H9 (cell line): ENCODE measurements at regions not wholly inside any gene's neighbourhood (a gene's known extent, or its start where the extent isn't known, plus 50 kb on each side); places are given as distances from the start of the nearest gene placed in this dataset.

Experiments used
- DNase-seq: peaks from one replicate; pipeline ENCODE4 v3.0.0-alpha.2; 2017
- H2AFZ ChIP-seq: one replicate; pipeline ENCODE4 v1.6.1; 2013; ENCODE audit warnings: mild to moderate bottlenecking, low read length, control low read depth, moderate library complexity
- H2AK5ac ChIP-seq: 2 replicates; pipeline ENCODE4 v1.6.1; 2013; ENCODE audit warnings: low read length, control low read depth, mixed read lengths; ENCODE audit not compliant: insufficient read length
- H2BK120ac ChIP-seq: one replicate; pipeline ENCODE4 v1.6.1; 2013; ENCODE audit warnings: low read depth, mild to moderate bottlenecking, low read length, control low read depth, inconsistent platforms; ENCODE audit not compliant: poor library complexity, severe bottlenecking
- H2BK12ac ChIP-seq: 2 replicates; pipeline ENCODE4 v1.6.1; 2013; ENCODE audit warnings: low read length, control low read depth, mixed read lengths, low read depth; ENCODE audit not compliant: insufficient read length
- H2BK15ac ChIP-seq: 2 replicates; pipeline ENCODE4 v1.6.1; 2013; ENCODE audit warnings: low read depth, low read length, control low read depth
- H2BK20ac ChIP-seq: one replicate; pipeline ENCODE4 v1.6.1; 2013; ENCODE audit warnings: low read depth, mild to moderate bottlenecking, low read length, control low read depth, inconsistent platforms; ENCODE audit not compliant: poor library complexity, severe bottlenecking
- H2BK5ac ChIP-seq: 2 replicates; pipeline ENCODE4 v1.6.1; 2013; ENCODE audit warnings: low read length, control low read depth, mixed read lengths; ENCODE audit not compliant: insufficient read length
- H3K14ac ChIP-seq: 2 replicates; pipeline ENCODE4 v1.6.1; 2013; ENCODE audit warnings: low read length, control low read depth; ENCODE audit not compliant: insufficient read depth
- H3K18ac ChIP-seq: 2 replicates; pipeline ENCODE4 v1.6.1; 2013; ENCODE audit warnings: low read depth, mild to moderate bottlenecking, mixed read lengths, low read length, control low read depth; ENCODE audit not compliant: insufficient read length
- H3K23ac ChIP-seq: 2 replicates; pipeline ENCODE4 v1.6.1; 2013; ENCODE audit warnings: low read length, control low read depth, mixed read lengths, low read depth; ENCODE audit not compliant: insufficient read length
- H3K23me2 ChIP-seq: 2 replicates; pipeline ENCODE4 v1.6.1; 2013; ENCODE audit warnings: low read depth, mild to moderate bottlenecking, mixed read lengths, low read length, control low read depth; ENCODE audit not compliant: insufficient read length, poor library complexity, severe bottlenecking
- H3K27ac ChIP-seq: 2 replicates; pipeline ENCODE4 v1.5.1; 2013; ENCODE audit warnings: low read length, control low read depth, mixed read lengths, low read depth; ENCODE audit not compliant: insufficient read length
- H3K27me3 ChIP-seq: 2 replicates; pipeline ENCODE4 v1.6.1; 2013; ENCODE audit warnings: low read length, control low read depth, inconsistent platforms; ENCODE audit not compliant: insufficient read depth
- H3K4ac ChIP-seq: 2 replicates; pipeline ENCODE4 v1.6.1; 2013; ENCODE audit warnings: low read depth, mild to moderate bottlenecking, control low read depth, inconsistent platforms, low read length, moderate library complexity
- H3K4me1 ChIP-seq: 2 replicates; pipeline ENCODE4 v1.6.1; 2013; ENCODE audit warnings: low read length, control low read depth, inconsistent platforms; ENCODE audit not compliant: insufficient read depth
- H3K4me2 ChIP-seq: 2 replicates; pipeline ENCODE4 v1.6.1; 2013; ENCODE audit warnings: low read length, control low read depth, mixed read lengths; ENCODE audit not compliant: insufficient read length, insufficient read depth
- H3K56ac ChIP-seq: 2 replicates; pipeline ENCODE4 v1.6.1; 2013; ENCODE audit warnings: low read depth, mild to moderate bottlenecking, mixed read lengths, low read length, control low read depth; ENCODE audit not compliant: insufficient read length
- H3K79me1 ChIP-seq: 2 replicates; pipeline ENCODE4 v1.6.1; 2013; ENCODE audit warnings: low read depth, mild to moderate bottlenecking, moderate library complexity, low read length, control low read depth, inconsistent platforms; ENCODE audit not compliant: insufficient read depth, poor library complexity, severe bottlenecking
- H3K79me2 ChIP-seq: 2 replicates; pipeline ENCODE4 v1.6.1; 2013; ENCODE audit warnings: low read length, control low read depth, inconsistent platforms; ENCODE audit not compliant: insufficient read depth
- H3K9ac ChIP-seq: 2 replicates; pipeline ENCODE4 v1.6.1; 2013; ENCODE audit warnings: low read length, control low read depth, mixed read lengths; ENCODE audit not compliant: insufficient read length; ENCODE audit errors: extremely low read depth
- H3K9me3 ChIP-seq: one replicate; pipeline ENCODE4 v1.6.1; 2013; ENCODE audit warnings: low read depth, low read length, inconsistent platforms; ENCODE audit not compliant: control insufficient read depth
- H3T11ph ChIP-seq: one replicate; pipeline ENCODE4 v1.6.1; 2013; ENCODE audit warnings: mild to moderate bottlenecking, low read length, control low read depth, inconsistent platforms
- H4K20me1 ChIP-seq: one replicate; pipeline ENCODE4 v1.6.1; 2013; ENCODE audit not compliant: control insufficient read depth, insufficient read length, insufficient read depth
- H4K5ac ChIP-seq: 2 replicates; pipeline ENCODE4 v1.6.1; 2013; ENCODE audit warnings: low read depth, mild to moderate bottlenecking, mixed read lengths, low read length, control low read depth; ENCODE audit not compliant: insufficient read length
- H4K8ac ChIP-seq: replicated peaks from 2 replicates; pipeline ENCODE4 v1.6.1; 2013; ENCODE audit warnings: low read length, control low read depth, mixed read lengths, low read depth; ENCODE audit not compliant: insufficient read length
- H4K91ac ChIP-seq: 2 replicates; pipeline ENCODE4 v1.6.1; 2013; ENCODE audit warnings: low read depth, mild to moderate bottlenecking, moderate library complexity, mixed read lengths, low read length, control low read depth; ENCODE audit not compliant: insufficient read length
- H3K27ac Mint-ChIP-seq, 3 experiments: 2 replicates in 2 of 3; 3 replicates in 1 of 3; pipeline ENCODE4 v1.8.0; 2020 to 2021; ENCODE audit warnings: mixed read lengths in 3 of 3, mild to moderate bottlenecking in 1 of 3, moderate library complexity in 1 of 3
- H3K27me3 Mint-ChIP-seq: 2 replicates; pipeline ENCODE4 v1.8.0; 2021; ENCODE audit warnings: low read depth, mild to moderate bottlenecking, moderate library complexity, mixed read lengths
- H3K36me3 Mint-ChIP-seq, 3 experiments: 2 replicates in 2 of 3; 3 replicates in 1 of 3; pipeline ENCODE4 v1.8.0; 2020 to 2021; ENCODE audit warnings: low read depth in 3 of 3, mixed read lengths in 3 of 3; ENCODE audit not compliant: insufficient read depth in 1 of 3
- H3K4me1 Mint-ChIP-seq, 2 experiments: 2 replicates each; pipeline ENCODE4 v1.8.0; 2020; ENCODE audit warnings: mixed read lengths in 2 of 2
- H3K4me3 Mint-ChIP-seq, 2 experiments: 2 replicates in 1 of 2; 3 replicates in 1 of 2; pipeline ENCODE4 v1.8.0; 2020 to 2021; ENCODE audit warnings: mild to moderate bottlenecking in 2 of 2, mixed read lengths in 2 of 2, moderate library complexity in 1 of 2
- H3K9me3 Mint-ChIP-seq, 2 experiments: 2 replicates in 1 of 2; 3 replicates in 1 of 2; pipeline ENCODE4 v1.8.0; 2020; ENCODE audit warnings: mild to moderate bottlenecking in 2 of 2, mixed read lengths in 2 of 2, moderate library complexity in 1 of 2
- WGBS: extraction: QIAGEN DNeasy Blood & Tissue Kit; methylation state at CpG from one replicate; pipeline ENCODE4 v1.1.7; 2013; ENCODE audit warnings: missing lambda C conversion rate, low lambda C conversion rate, mixed read lengths; ENCODE audit not compliant: insufficient read length; ENCODE audit errors: extremely low coverage; 5-methylcytosine and 5-hydroxymethylcytosine counted together
- TF ChIP-seq, protein P1 (sequence below): fragments of 200-600 bp; sonication (generic); conservative IDR thresholded peaks from 3 replicates; pipeline ENCODE4 v1.8.0; 2021; ENCODE audit warnings: antibody characterized with exemption, mild to moderate bottlenecking

DNA sequence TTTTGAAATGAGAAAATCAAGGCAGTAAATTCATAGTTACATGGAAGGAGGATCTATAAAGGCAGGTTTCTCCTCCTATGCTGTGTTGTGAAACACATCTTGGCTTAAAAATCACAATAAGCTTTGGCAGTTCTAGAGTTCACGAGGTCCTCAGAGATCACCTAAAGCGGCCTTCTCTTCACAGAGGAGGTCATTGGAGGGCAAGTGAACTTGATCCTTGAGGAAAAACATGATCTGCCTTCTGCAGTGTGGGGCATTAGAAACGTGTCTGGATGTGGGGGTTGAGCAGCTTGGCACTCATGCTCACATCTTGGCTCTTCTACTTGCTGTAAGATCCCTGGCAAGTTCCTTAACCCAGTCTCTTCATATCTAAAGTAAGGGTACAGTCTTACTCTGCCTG is 96.1 kb upstream of the BMPER start:
- H3K4ac ChIP-seq = no peak overlapping the region
- H3K4me2 ChIP-seq = no peak overlapping the region
- no peak overlapping the region for H2BK15ac ChIP-seq
- DNase-seq = no peak
- H3K9ac ChIP-seq = no peak overlapping the region
- no peaks in the 10 kb centered on the region for H3K9me3 ChIP-seq
- H2BK120ac ChIP-seq = no peak overlapping the region
- no peak overlapping the region for H4K91ac ChIP-seq
- H2BK20ac ChIP-seq = no peak overlapping the region
- H3K9me3 Mint-ChIP-seq = no peaks in the 10 kb centered on the region
- no peak overlapping the region for H2AK5ac ChIP-seq
- no peak overlapping the region for H3K56ac ChIP-seq
- no peaks in the 10 kb centered on the region for H3K79me1 ChIP-seq
- H3K18ac ChIP-seq = no peak overlapping the region
- no peak overlapping the region for H2BK5ac ChIP-seq
- no peaks in the 10 kb centered on the region for H3K36me3 Mint-ChIP-seq
- no peak overlapping the region for H3K23ac ChIP-seq
- no peak overlapping the region for H4K5ac ChIP-seq
- H2AFZ ChIP-seq = no peak overlapping the region
- no peaks in the 10 kb centered on the region for H3K23me2 ChIP-seq
- H3K79me2 ChIP-seq = no peaks in the 10 kb centered on the region
- no peak overlapping the region for H3K27ac ChIP-seq
- H4K20me1 ChIP-seq = no peaks in the 10 kb centered on the region
- TF ChIP-seq, protein P1, sequence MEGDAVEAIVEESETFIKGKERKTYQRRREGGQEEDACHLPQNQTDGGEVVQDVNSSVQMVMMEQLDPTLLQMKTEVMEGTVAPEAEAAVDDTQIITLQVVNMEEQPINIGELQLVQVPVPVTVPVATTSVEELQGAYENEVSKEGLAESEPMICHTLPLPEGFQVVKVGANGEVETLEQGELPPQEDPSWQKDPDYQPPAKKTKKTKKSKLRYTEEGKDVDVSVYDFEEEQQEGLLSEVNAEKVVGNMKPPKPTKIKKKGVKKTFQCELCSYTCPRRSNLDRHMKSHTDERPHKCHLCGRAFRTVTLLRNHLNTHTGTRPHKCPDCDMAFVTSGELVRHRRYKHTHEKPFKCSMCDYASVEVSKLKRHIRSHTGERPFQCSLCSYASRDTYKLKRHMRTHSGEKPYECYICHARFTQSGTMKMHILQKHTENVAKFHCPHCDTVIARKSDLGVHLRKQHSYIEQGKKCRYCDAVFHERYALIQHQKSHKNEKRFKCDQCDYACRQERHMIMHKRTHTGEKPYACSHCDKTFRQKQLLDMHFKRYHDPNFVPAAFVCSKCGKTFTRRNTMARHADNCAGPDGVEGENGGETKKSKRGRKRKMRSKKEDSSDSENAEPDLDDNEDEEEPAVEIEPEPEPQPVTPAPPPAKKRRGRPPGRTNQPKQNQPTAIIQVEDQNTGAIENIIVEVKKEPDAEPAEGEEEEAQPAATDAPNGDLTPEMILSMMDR = no peak
- H3T11ph ChIP-seq = no peak overlapping the region
- no peak overlapping the region for H3K4me3 Mint-ChIP-seq
- H3K4me1 ChIP-seq = no peaks in the 10 kb centered on the region
- no peak overlapping the region for H4K8ac ChIP-seq
- peak overlapping the region in 2 of 3 experiments; percentile 11 to 35; a peak in 2 of 7 replicates for H3K27ac Mint-ChIP-seq
- H3K4me1 Mint-ChIP-seq = peaks cover 4 to 5% of the 10 kb centered on the region in 2 experiments
- no CpG with 5 or more reads among the region's 3 CpGs for WGBS
- H2BK12ac ChIP-seq = no peak overlapping the region
- H3K27me3 Mint-ChIP-seq = no peaks in the 10 kb centered on the region
- H3K14ac ChIP-seq = no peak overlapping the region
- no peaks in the 10 kb centered on the region for H3K27me3 ChIP-seq
